T follicular helper cell (primary cell): ENCODE measurements at regions not wholly inside any gene's neighbourhood (a gene's known extent, or its start where the extent isn't known, plus 50 kb on each side); places are given as distances from the start of the nearest gene placed in this dataset.
"Not testable (repeated sequence)": the region's sequence is repeated elsewhere in the genome, so short reads cannot be mapped to it uniquely, and the experiment has no call there.

Experiments
- DNase-seq: peaks from one replicate; pipeline ENCODE4 v3.0.0-alpha.2; 2020; ENCODE audit warnings: low read depth

- DNase-seq = no peak
Observed at GRCh38 chr21:38112219-38112789, 144.5 kb upstream of the KCNJ15 start.

- DNase-seq = no peak
Observed at GRCh38 chr21:38114717-38115333, 142.0 kb upstream of the KCNJ15 start.

DNA sequence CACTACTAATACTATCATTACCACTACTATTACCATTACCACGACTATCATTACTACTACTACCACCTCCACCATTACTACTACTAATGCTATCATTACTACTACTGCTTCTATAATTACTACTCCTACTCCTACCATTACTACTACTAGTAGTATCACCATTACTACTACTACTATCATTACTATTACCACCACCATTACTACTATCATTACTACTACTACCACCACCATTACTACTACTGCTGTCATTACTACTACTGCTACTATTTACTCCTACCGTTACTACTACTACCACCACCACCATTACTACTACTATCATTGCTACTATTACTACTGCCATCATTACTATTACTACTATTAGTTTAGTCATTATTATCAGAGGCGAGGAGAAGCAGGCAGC is 140.9 kb upstream of the KCNJ15 start:
- DNase-seq = no peak

GRCh38 chr21:38119793-38120192 is 137.0 kb upstream of the KCNJ15 start:
- no peak for DNase-seq

- not testable (repeated sequence) for DNase-seq
Observed at GRCh38 chr21:38120679-38120983, 136.2 kb upstream of the KCNJ15 start.

GRCh38 chr21:38120984-38121855 is 135.6 kb upstream of the KCNJ15 start:
- no peak for DNase-seq

DNA sequence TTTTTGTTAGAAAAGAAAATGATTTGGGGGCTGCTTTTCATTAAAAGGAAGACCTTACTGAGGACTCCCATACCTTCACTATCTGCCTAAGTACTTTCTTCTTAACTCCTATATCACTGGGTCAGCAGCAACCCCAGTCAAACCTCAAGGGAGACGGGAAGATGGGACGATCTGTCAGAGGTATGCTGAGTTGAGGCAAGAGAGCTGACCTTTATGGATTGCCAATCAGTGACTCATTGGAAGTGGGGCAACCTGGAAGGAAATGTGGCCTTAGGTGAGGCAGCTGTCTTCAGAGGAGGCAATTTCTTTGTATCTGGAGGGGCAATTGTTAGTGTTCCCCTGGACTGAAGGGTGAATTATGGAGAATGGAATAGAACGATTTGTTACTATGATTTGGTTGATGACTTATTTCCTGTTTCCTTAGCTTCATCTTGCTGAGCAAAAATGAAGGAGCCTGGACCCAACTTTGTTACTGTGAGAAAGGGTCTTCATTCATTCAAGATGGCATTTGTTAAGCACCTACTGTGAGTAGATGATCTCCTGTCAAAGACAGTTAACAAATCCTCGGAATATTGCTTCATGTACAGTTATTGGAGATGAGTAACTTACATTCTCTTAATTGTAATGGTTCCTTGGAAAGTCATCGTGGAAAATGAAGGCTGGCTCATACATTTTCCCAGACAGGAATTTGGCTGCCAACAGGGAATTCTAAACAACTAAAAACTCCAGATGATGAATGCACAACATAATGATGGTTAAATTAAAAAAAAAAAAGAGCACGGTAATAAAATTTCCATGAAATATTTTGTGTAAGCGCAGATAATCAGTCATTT is 134.7 kb upstream of the KCNJ15 start:
- no peak for DNase-seq

DNA sequence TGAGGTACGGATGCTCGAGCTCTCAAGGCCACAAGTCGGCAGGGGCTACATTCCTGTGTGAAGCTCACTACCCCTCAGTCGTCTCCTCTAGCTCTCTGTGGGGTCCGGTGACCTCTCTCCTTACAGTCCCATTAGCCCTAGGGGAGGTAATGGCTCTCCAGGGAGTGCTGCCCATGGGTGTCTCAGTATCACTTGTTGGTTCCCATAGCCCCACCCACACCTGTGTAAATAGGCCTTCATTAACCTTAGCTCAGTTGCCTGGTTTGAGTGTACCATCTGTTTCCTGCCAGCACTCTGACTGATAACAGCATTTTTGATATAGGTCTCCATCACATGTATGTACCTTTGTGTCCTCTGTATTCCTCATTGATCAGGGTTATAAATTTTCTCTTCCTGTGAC is 133.2 kb upstream of the KCNJ15 start:
- no peak for DNase-seq

DNA sequence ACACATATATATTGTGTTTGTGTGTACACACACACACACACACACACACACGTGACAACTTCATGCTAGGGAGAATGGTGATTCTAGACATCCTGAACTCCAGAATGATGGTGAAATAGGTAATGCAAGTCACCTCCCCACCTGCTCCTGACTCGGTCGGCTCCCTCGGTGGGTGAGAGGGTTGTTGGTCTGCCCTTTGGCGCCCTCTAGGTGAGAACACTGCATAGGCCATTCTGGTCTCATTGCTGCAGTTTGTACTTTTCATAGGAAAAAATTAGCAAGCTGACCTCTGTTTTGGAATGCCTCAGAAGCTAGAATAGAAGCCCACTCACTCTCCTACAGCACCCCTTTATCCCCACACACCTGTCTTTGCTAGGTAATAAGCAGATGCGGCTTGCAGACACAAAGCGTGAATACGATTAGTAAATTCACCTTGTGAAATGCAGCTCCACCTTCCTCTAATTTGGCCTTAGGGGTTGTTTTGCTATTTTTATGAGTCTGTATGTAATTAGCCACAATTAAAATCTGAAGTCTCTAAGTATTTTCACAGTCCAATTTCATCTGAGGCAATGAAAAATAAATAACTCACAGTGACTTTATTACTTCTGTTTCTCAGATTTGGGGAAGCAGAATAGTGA is 130.0 kb upstream of the KCNJ15 start:
- peak; percentile 20 for DNase-seq

DNA sequence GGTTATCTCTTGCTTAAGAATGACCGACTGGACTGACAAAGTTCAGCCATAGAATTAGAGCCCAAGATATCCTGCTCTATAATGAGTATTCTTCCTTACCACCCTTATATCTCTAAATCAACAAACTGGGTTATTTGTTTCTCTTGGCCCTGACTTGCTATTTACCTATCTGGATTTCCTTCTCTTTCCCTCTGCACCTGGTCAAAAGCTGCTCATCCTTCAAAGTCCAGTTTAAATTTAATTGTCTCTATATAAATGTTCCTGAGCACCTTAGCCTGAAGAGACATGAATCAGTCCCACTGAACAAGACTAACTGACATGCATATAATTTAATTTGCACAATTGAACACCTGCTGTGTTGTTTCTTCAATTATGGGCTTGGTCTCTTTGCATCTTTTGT is 127.1 kb upstream of the KCNJ15 start:
- DNase-seq = no peak

GRCh38 chr21:38133240-38133639 is 123.6 kb upstream of the KCNJ15 start:
- DNase-seq = no peak

DNA sequence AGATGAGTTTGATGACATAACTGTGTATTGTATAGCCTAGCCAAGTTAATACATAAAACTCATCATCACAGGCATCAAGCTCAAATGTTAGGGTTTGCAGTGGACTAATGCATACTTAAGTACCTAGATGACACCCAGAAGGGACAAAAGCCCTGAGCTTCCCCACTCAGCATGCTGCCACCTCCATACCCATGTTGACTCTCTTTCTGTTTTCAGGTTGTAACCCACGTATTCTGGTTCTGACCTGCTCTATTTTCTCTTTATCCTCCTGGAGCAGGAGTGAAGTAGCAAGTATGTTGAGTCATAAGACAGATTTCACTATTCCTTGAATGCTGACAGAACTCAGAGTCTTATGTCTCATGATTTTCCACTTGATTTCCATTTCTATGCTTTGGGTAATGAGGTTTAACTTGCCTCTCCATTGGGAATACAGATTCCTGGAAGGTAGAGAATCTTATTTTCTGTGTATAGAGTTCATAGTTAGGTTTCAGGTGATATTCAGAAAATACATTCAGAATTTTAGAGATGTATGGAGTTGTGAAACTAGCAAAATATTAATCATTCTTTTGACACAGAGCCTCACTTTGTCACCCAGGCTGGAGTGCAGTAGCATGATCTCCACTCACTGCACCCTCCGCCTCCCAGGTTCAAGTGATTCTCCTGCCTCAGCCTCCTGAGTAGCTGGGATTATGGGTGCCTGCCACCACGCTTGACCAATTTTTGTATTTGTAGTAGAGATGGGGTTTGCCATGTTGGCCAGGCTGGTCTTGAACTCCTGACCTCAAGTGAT is 122.5 kb upstream of the KCNJ15 start:
- no peak for DNase-seq

DNA sequence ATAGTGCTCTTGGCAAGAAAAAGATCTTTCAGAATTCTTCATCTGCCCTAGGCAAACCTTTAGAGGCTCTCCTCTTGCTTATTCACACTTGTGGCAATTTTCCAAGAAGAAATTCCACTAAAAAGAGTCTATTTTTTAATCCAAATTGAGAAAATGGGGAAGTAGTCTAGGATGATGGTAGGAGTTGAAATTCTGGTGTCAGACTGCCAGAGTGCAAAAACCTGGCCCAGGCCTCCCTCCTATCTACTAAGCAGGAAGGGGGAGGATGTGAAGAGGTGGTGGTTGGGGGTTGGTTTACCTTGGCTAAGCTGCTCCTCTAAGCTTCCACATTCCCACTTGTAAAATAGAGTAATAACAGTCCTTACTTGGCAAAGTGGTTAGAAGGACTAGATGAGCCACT is 120.6 kb upstream of the KCNJ15 start:
- DNase-seq = no peak

GRCh38 chr21:38139380-38140168 is 117.2 kb upstream of the KCNJ15 start:
- no peak for DNase-seq

DNA sequence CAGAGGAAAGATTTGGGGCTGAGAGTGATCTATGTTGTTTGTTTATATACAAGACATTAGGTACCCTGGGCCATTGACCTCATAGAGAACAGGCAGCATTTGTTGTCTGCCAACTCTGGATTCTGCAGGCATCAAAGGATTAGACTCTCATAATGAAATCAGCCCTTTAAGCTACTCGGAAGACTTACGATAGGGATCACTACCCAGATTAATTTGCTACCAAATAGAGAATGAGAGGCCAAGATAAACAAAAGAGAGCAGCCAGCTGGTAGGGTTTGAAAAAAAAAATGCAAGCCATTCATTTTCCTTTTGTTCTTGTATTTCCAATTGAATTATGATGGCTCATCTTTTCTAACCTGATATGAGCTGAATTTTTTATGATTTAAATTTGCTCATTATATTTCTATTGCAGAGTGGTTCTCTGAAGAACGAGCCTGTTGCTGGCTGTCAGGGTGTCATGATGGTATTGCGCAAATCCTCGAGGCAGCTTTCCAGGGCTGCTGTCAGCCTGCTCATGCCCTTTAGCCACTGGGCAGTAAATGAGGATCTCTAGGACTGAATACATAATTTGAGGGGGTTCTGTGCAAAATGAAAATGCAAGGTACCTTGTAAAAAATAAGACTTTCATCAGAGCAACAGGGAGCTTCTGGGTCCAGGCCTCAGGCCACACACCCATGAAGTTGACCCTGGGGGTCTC is 116.4 kb upstream of the KCNJ15 start:
- DNase-seq = no peak

- DNase-seq = no peak
Observed at GRCh38 chr21:38142224-38142623, 114.6 kb upstream of the KCNJ15 start.

DNA sequence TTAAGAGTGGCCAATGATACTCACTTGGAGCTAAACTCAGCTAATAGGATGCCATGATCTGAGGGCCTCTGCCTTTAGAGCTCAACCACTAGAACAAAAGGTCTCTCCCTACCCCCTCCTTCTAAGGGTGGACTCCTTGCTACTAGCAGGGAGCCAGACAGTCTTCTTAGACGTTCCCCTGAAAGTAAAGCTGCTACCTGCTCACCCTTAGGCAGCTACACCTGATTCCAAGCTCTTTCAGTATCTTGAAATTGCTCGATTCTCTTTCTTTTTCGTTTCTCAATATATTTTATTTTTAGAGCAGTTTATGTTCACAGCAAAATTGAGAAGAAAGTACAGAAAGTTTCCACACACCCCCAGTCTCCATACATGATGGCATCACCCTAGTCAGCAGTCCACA is 112.6 kb upstream of the KCNJ15 start:
- DNase-seq = no peak

DNA sequence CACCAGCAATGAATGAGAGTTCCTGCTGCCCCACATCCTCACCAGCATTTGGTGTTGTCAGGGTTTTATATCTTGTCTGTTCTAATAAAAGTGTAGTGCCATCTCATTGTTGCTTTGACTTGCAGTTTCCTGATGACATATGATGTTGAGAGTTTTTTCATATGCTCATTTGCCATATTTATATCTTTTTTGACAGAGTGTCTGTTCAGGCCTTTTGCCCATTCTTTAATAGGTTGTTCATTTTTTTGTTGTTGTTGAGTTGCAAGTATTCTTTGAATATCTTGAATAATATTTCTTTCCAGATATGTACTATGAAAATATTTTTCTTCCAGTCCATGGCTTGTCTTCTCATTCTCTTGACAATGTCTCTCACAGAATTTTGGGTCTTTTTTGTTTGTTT is 111.7 kb upstream of the KCNJ15 start:
- DNase-seq = no peak

DNA sequence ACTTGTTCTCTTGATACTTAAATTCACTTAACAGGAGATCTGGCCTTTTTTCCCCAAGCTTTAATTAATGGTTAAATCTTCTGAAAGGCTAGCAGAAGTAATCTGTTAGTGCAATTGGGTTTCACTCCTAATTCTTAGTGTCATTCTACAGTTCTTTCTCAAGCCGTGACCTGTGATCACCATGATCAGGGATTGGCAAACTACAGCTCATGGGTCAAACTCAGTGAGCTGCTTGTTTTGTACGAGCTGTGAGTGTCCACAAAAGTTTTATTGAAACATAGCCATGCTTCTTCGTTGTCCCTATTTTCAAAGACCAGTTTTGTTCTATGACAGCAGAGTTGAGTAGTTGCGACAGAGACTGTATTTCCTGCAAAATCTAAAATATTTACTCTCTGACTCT is 109.4 kb upstream of the KCNJ15 start:
- DNase-seq = no peak

- DNase-seq = no peak
Observed at GRCh38 chr21:38148046-38148445, 108.7 kb upstream of the KCNJ15 start.
